ENCODE measurements at regions not wholly inside any gene's neighbourhood (a gene's known extent, or its start where the extent isn't known, plus 50 kb on each side); places are given as distances from the start of the nearest gene placed in this dataset.

DNA sequence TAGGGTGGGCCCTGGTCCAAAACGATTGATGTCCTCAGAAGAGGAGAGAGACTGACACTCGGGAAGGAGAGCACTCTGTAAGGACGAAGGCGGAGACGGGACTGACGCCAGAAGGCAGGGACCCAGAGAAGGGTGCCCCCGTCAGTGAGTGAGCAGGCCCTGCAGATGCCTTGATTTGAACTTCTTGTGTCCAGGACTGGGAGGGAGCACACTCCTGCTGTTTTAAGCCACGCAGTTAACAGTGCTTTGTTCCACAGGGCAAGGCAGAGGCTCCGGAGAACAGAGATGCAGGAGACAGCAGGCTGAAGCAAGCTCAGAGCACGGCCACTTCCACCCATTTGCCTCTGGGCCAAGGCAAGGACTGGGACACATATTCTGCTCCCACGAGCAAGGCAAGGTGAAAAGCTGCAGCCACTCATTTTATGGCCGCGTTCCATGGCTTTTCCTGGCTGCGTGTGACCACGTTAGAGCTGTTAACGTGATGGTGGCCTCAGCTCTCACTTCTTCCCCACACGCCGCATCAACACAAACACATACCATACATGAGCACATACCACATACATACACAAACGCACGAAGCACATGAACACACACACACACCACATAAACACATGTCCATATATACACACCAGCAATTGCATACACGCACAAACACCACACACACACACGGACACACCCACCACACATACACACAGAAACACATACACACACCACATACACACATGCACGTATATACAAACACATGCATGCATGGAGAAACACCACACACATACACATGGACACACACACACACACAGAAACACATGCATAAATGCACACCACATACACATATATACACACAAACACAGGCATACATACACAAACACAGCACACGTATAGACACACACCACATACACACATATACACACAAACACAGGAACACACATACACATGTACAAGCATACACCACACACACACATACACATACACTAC is 521.0 kb upstream of the MYT1L start:
- no peak for TF ChIP-seq CTCF (IDR thresholded peaks at IDR 0.05)
- TF ChIP-seq POLR2A (IDR thresholded peaks at IDR 0.05) = no peak
